ENCODE measurements at regions not wholly inside any gene's neighbourhood (a gene's known extent, or its start where the extent isn't known, plus 50 kb on each side); places are given as distances from the start of the nearest gene placed in this dataset.

- TF ChIP-seq CTCF (conservative IDR thresholded peaks at IDR 0.05 in 1 of 2, IDR thresholded peaks at IDR 0.05 in 1 of 2; ENCODE audit: extremely low read depth in 1 of 2, insufficient read depth in 1 of 2, low read depth in 1 of 2, low read length in 2 of 2) = no peak
- no peak for TF ChIP-seq EZH2 (IDR thresholded peaks at IDR 0.05; ENCODE audit: borderline replicate concordance, low read length)
Observed at GRCh38 chr6:1020133-1020532, 291.8 kb upstream of the FOXQ1 start.

Data from mammary epithelial cell (primary cell).